ENCODE measurements at regions not wholly inside any gene's neighbourhood (a gene's known extent, or its start where the extent isn't known, plus 50 kb on each side); places are given as distances from the start of the nearest gene placed in this dataset.

- TF ChIP-seq EZH2 (IDR thresholded peaks at IDR 0.05; ENCODE audit: insufficient read depth, poor library complexity, severe bottlenecking) (no peak), EZH2phosphoT487 (IDR thresholded peaks at IDR 0.05; ENCODE audit: insufficient read depth, low read depth) (no peak)
Observed at GRCh38 chr21:35134309-35134708, 85.2 kb upstream of the RUNX1 start.
